Fibroblast of the conjunctiva (primary cell): ENCODE measurements at regions not wholly inside any gene's neighbourhood (a gene's known extent, or its start where the extent isn't known, plus 50 kb on each side); places are given as distances from the start of the nearest gene placed in this dataset.

Source experiments
- DNase-seq: peaks from one replicate; pipeline ENCODE4 v3.0.0-alpha.2; 2010; ENCODE audit warnings: low read depth

DNA sequence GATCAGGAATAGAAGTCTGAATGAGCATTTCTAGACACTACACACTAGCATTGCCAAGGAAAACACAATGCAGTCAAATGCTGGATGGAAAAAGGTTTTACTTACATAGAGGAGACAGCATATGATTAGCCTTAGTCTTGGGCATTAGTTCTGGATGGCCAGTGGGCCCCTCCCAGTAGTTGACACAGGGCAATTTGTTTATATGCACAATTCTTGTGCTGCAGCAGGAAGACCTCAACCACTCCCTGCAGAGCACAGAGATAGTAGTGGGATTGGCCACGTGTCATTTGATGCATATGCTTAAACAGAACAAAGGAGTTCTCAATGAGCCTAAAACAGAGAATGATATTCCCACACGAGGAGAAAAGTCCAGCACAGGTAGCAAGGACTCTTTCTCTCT lies 1496.2 kb upstream of the CDH6 start:
- DNase-seq = no peak

- no peak for DNase-seq
Observed at GRCh38 chr5:29672678-29673077, 1520.8 kb upstream of the CDH6 start.

GRCh38 chr5:29662876-29663275 lies 1530.6 kb upstream of the CDH6 start:
- DNase-seq = no peak

DNA sequence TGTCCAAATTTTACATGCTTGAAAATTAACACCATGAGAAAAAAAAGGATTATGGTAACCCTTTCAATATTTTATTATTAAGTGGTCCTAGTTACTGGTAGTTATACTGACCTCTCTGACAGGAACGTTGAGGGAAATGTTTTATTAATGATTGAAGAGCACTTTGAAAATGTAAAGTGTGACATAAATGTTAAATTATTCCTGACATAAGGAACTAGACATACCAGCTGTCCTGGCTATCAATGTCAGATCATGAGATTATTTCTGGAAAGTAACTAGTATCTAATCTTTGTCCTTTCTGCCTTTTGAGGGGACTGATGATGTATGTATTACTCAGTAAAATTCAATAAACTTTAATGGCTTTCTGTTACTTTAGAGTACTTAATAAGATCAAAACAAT lies 1538.5 kb upstream of the CDH6 start:
- no peak for DNase-seq

- DNase-seq = no peak
Observed at GRCh38 chr5:29649321-29649720, 1544.2 kb upstream of the CDH6 start.

- DNase-seq = no peak
Observed at GRCh38 chr5:29642601-29643000, 1550.9 kb upstream of the CDH6 start.

DNA sequence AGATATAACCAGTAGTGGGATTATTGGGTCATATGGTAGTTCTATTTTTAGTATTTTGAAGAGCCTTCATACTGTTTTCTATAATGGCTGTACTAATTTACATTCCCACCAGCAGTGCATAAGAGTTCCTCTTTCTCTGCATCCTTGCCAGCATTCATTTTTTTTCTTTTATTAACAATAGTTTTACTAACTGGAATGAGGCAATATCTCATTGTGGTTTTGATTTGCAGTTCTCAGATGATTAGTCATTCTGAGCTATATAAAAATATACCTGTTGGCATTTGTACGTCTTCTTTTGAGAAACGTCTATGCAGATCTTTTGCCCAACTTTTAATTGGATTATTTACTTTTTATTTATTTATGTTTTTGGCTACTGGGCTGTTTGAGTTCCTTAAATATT lies 1579.3 kb upstream of the CDH6 start:
- DNase-seq = no peak

- DNase-seq = no peak
Observed at GRCh38 chr5:29588236-29588635, 1605.2 kb upstream of the CDH6 start.

GRCh38 chr5:29587832-29588231 lies 1605.7 kb upstream of the CDH6 start:
- DNase-seq = no peak

GRCh38 chr5:29568028-29568427 lies 1625.5 kb upstream of the CDH6 start:
- no peak for DNase-seq

DNA sequence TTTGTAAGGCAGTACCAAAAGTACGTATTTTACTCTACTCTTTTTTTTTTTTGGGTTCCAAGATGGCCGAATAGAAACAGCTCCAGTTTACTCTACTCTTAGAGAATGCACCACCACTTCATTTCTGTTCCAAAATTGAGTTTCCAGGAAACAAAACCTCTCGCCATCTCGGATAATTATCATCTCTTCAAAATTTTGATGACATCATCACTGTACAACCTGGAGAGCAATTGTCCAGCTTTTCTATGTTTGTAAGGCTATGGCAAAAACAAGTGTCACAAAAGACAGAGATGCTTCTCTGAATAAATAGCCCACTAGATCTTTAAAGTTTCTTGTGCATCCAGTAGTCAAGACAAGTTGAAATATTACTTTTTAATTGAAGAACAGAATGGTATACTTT lies 1631.9 kb upstream of the CDH6 start:
- DNase-seq = no peak

DNA sequence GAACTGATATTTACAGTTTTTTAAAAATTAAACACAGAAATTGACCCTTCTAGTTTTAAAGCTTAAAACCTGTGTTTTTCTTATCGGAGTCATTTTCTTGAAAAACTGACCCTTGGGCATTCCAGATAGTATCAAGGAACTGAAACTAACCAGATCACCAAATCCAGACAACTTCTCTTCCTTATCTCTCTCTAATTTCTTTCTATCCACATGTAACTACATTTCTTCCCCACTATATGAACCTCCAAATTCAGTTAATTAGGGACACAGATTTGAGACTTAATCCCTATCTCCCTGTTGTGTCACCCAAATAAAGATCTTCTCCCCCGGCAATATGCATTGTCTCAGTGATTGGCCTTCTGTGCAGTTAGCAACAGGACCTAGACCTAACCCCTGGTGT lies 1643.0 kb upstream of the CDH6 start:
- DNase-seq = no peak

GRCh38 chr5:29548262-29548661 lies 1645.2 kb upstream of the CDH6 start:
- no peak for DNase-seq

- no peak for DNase-seq
Observed at GRCh38 chr5:29547236-29547865, 1646.1 kb upstream of the CDH6 start.

GRCh38 chr5:29543501-29543900 lies 1650.0 kb upstream of the CDH6 start:
- no peak for DNase-seq

GRCh38 chr5:29524227-29524626 lies 1669.3 kb upstream of the CDH6 start:
- DNase-seq = no peak

DNA sequence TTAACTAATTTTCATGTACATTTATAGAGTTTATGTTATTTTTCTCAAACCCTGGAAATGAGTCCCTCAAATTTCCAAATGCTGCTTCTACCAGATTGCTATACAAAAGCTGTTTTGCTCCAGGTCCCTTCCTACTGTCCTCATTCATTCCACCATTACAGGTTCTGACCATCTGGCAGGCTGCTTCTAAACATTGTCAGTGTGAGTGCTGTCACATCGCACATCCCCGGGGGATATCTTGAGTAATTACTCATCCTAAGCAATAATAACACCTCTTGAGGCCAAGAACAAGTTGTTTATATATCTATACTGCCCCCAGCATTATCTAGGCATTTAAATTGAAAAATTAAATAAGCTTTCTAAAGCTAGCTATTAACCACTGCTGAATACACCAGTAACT lies 1675.3 kb upstream of the CDH6 start:
- no peak for DNase-seq

GRCh38 chr5:29516224-29516623 lies 1677.3 kb upstream of the CDH6 start:
- no peak for DNase-seq

DNA sequence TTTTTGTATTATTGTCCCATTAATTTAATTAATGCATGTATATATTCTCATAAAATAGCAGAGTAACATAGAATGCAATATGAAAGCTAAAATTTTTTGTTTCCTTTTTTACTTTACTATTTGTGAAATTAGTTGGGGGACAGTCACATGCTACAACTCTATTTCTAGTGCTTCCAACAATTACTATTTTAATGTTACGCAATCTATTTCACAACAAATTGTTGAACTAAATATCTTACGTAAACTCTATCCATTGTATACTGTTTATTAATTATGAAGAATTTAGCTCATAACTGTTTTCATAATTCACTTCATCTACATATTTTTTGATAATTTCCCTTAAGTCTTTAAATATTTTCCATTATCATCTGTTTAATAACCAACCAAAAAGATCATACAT lies 1685.4 kb upstream of the CDH6 start:
- DNase-seq = no peak

DNA sequence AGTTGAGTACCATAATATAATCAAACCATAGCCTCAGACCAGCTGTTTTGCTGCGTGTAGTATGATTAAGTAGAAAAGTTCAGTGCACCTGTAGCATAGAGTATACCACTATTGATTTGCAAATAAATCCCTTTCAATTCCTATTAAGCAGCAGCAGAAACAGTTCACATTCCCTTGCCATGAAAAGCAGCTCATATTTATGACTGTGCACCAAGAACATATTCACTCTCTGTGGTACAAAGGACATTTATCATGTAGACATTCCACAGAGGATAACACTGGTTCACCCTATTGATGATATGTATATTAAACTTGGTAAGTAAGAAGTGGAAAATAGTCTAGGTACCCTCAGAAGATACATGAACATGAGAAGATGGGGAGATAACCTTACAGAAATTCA lies 1689.1 kb upstream of the CDH6 start:
- DNase-seq = no peak

- no peak for DNase-seq
Observed at GRCh38 chr5:29498860-29499259, 1694.6 kb upstream of the CDH6 start.

- DNase-seq = no peak
Observed at GRCh38 chr5:29498412-29498811, 1695.1 kb upstream of the CDH6 start.

GRCh38 chr5:29485333-29485732 lies 1708.2 kb upstream of the CDH6 start:
- no peak for DNase-seq

GRCh38 chr5:29469581-29469980 lies 1723.9 kb upstream of the CDH6 start:
- no peak for DNase-seq

GRCh38 chr5:29462241-29462640 lies 1731.2 kb upstream of the CDH6 start:
- DNase-seq = no peak
